ENCODE measurements at regions not wholly inside any gene's neighbourhood (a gene's known extent, or its start where the extent isn't known, plus 50 kb on each side); places are given as distances from the start of the nearest gene placed in this dataset.

DNA sequence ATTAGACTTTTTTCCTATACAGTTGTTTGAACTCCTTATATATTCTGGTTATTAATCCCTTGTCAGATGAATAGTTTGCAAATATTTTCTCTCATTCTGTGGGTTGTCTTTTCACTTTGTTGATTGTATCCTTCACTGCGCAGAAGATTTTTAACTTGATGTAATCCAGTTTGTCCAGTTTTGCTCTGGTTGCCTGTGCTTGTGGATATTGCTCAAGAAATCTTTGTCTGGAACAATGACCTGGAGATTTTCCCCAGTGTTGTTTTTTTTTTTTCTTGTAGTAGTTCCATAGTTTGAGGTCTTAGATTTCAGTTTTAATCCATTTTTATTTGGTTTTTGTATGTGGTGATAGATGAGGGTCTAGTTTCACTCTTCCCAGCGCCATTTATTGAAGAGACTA lies 289.8 kb upstream of the SPOCK3 start:
- H3K27ac ChIP-seq (replicated peaks in 1 of 4): no peak overlapping the region
- H3K36me3 ChIP-seq: no peaks in the 10 kb centered on the region
- WGBS: 87% methylated on average over 2 of the region's 2 CpGs
- H3K4me3 ChIP-seq: no peak overlapping the region
- DNase-seq (ENCODE audit: extremely low spot score): no peak
- H3K9me3 ChIP-seq: no peaks in the 10 kb centered on the region
- no peak for TF ChIP-seq POLR2AphosphoS5 (IDR thresholded peaks at IDR 0.05)
- TF ChIP-seq POLR2A (IDR thresholded peaks at IDR 0.05; ENCODE audit: low read depth): no peak
- intact Hi-C loops (cut with DNase I): no loop called here
- no peaks in the 10 kb centered on the region for H3K4me1 ChIP-seq
- no peaks in the 10 kb centered on the region for H3K27me3 ChIP-seq

DNA sequence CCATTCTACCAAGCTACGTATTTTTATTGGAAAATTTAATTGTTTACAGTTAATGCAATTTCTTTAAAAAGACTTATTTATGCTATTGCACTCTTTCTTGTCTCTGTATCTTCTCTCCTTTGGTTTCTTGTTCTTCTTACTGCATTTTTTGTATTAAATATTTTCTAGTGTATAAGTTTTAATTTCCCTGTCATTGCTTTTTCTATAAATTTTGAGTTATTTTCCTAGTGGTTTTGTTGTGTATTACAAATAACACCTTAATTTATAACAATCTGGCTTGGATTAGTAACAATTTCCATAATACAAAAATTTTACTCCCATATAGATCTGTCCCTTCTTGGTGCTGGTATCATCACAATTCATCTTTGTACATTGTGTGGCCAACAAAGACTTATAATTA lies 303.5 kb upstream of the SPOCK3 start:
- Histone ChIP-seq H3K4me1 (no peaks in the 10 kb centered on the region), H3K36me3 (no peaks in the 10 kb centered on the region), H3K27ac (replicated peaks in 1 of 4) (no peak overlapping the region), H3K9me3 (no peaks in the 10 kb centered on the region), H3K27me3 (no peaks in the 10 kb centered on the region), H3K4me3 (no peak overlapping the region)
- no peak for DNase-seq (ENCODE audit: extremely low spot score)
- WGBS: 82% methylated on average over 1 of the region's 1 CpG
- TF ChIP-seq, protein P1, sequence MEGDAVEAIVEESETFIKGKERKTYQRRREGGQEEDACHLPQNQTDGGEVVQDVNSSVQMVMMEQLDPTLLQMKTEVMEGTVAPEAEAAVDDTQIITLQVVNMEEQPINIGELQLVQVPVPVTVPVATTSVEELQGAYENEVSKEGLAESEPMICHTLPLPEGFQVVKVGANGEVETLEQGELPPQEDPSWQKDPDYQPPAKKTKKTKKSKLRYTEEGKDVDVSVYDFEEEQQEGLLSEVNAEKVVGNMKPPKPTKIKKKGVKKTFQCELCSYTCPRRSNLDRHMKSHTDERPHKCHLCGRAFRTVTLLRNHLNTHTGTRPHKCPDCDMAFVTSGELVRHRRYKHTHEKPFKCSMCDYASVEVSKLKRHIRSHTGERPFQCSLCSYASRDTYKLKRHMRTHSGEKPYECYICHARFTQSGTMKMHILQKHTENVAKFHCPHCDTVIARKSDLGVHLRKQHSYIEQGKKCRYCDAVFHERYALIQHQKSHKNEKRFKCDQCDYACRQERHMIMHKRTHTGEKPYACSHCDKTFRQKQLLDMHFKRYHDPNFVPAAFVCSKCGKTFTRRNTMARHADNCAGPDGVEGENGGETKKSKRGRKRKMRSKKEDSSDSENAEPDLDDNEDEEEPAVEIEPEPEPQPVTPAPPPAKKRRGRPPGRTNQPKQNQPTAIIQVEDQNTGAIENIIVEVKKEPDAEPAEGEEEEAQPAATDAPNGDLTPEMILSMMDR (IDR thresholded peaks at IDR 0.05): no peak
- TF ChIP-seq EP300 (IDR thresholded peaks at IDR 0.05) (no peak), POLR2A (IDR thresholded peaks at IDR 0.05; ENCODE audit: low read depth) (no peak), POLR2AphosphoS5 (IDR thresholded peaks at IDR 0.05) (no peak)
- intact Hi-C loops (cut with DNase I): no loop called here

DNA sequence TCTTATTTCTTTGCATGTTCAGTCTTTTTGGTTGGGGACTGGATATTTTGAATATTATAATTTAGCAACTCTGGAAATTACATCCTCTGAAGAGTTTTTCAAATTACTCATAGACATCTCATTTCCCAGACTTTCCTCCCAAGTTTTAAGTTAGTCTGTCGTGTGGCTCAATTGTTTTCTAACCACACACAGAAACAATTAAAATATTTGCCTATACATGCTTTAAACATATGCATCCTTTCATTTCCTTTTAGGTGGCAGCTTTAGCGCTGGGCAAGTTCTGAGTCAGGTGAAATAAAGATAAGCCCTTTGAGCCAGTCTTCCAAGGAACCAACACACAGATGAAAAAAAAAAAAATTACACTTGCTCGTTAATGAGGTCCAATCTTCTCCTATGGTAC lies 307.0 kb upstream of the SPOCK3 start:
- Histone ChIP-seq H3K27ac (replicated peaks in 1 of 4) (no peak overlapping the region), H3K4me3 (no peak overlapping the region), H3K27me3 (no peaks in the 10 kb centered on the region), H3K36me3 (no peaks in the 10 kb centered on the region), H3K4me1 (no peaks in the 10 kb centered on the region), H3K9me3 (no peaks in the 10 kb centered on the region)
- DNase-seq (ENCODE audit: extremely low spot score): no peak
- no peak for TF ChIP-seq POLR2A (IDR thresholded peaks at IDR 0.05; ENCODE audit: low read depth)
- TF ChIP-seq POLR2AphosphoS5 (IDR thresholded peaks at IDR 0.05): no peak
- TF ChIP-seq, protein P1 (IDR thresholded peaks at IDR 0.05): no peak
- no peak for TF ChIP-seq EP300 (IDR thresholded peaks at IDR 0.05)
- intact Hi-C loops (cut with DNase I): no loop called here
- 77% methylated on average over 3 of the region's 3 CpGs for WGBS

DNA sequence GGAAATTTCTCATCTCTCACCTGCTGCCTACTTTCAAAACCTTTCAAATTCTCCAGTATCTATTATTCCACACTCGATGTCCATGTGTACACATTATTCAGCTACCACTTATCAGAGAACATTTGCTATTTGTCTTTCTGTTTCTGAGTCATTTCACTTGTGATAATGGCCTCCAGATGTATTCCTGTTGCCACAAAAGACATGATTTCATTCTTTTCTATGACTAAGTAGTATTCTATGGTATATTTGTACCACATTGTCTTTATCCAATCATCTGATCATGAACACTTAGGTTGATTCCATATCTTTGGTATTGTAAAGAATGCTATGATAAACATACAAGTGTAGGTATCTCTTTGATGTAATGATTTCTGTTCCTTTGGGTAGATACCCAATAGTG lies 310.1 kb upstream of the SPOCK3 start:
- intact Hi-C loops (cut with DNase I): no loop called here

DNA sequence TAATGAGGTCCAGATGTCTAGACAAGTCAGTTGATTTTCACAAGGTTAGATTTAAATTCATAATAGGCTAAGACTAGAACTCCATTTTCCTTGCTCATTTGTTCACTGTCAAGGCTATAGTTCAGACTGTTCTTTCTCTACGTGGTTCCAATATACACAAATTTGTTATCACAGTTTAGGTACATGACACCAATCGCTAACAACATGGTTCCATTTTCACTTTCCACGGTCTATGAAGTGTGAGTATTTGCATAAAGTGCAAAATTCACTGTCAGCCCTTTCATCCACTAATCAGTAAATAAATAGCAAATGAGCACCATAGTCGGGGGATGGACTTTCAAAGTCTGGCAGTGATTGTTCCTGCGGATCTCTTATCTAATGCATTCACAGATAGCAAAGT lies 315.7 kb upstream of the SPOCK3 start:
- no peak for DNase-seq (ENCODE audit: extremely low spot score)
- H3K36me3 ChIP-seq: no peaks in the 10 kb centered on the region
- H3K9me3 ChIP-seq: no peaks in the 10 kb centered on the region
- WGBS: 54% methylated on average over 5 of the region's 5 CpGs
- intact Hi-C loops (cut with DNase I): no loop called here
- no peaks in the 10 kb centered on the region for H3K27me3 ChIP-seq
- no peaks in the 10 kb centered on the region for H3K4me1 ChIP-seq
- H3K4me3 ChIP-seq: no peak overlapping the region
- no peak for TF ChIP-seq POLR2AphosphoS5 (IDR thresholded peaks at IDR 0.05)
- no peak for TF ChIP-seq EP300 (IDR thresholded peaks at IDR 0.05)
- TF ChIP-seq, protein P1 (IDR thresholded peaks at IDR 0.05): no peak
- TF ChIP-seq POLR2A (IDR thresholded peaks at IDR 0.05; ENCODE audit: low read depth): no peak
- no peak overlapping the region for H3K27ac ChIP-seq (replicated peaks in 1 of 4)

More for the DNA sequence above, 310.1 kb upstream of the SPOCK3 start:
- Histone ChIP-seq H3K36me3 (no peaks in the 10 kb centered on the region), H3K27ac (replicated peaks in 1 of 4) (no peak overlapping the region), H3K4me3 (no peak overlapping the region), H3K9me3 (no peaks in the 10 kb centered on the region), H3K4me1 (no peaks in the 10 kb centered on the region), H3K27me3 (no peaks in the 10 kb centered on the region)
- WGBS: 67% methylated on average over 1 of the region's 1 CpG
- DNase-seq (ENCODE audit: extremely low spot score): no peak
- TF ChIP-seq EP300 (IDR thresholded peaks at IDR 0.05) (no peak), POLR2AphosphoS5 (IDR thresholded peaks at IDR 0.05) (no peak), POLR2A (IDR thresholded peaks at IDR 0.05; ENCODE audit: low read depth) (no peak)
- TF ChIP-seq, protein P1 (IDR thresholded peaks at IDR 0.05): no peak
